ENCODE measurements at regions not wholly inside any gene's neighbourhood (a gene's known extent, or its start where the extent isn't known, plus 50 kb on each side); places are given as distances from the start of the nearest gene placed in this dataset.

DNA sequence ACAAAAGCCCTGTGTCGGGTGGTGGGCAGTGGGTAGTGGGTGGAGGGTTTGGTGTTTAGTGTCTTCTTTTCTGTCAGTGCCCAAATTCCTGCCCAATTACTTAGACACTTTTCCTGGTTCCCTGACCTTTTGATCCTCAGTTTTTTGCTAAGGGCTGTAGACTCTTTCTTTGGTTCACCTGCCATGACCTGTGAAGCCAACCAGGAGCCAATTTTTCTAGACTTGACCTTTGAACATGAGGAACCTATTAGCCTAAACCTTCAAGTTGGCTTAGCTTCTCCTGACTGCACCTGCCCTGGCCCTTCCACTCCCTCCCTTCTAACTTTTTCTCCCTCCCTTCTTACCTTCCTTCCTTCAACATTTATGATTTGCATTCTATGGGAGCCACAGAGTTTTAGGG is 94.5 kb downstream of the MID1IP1 start:
- TF ChIP-seq, protein P1, sequence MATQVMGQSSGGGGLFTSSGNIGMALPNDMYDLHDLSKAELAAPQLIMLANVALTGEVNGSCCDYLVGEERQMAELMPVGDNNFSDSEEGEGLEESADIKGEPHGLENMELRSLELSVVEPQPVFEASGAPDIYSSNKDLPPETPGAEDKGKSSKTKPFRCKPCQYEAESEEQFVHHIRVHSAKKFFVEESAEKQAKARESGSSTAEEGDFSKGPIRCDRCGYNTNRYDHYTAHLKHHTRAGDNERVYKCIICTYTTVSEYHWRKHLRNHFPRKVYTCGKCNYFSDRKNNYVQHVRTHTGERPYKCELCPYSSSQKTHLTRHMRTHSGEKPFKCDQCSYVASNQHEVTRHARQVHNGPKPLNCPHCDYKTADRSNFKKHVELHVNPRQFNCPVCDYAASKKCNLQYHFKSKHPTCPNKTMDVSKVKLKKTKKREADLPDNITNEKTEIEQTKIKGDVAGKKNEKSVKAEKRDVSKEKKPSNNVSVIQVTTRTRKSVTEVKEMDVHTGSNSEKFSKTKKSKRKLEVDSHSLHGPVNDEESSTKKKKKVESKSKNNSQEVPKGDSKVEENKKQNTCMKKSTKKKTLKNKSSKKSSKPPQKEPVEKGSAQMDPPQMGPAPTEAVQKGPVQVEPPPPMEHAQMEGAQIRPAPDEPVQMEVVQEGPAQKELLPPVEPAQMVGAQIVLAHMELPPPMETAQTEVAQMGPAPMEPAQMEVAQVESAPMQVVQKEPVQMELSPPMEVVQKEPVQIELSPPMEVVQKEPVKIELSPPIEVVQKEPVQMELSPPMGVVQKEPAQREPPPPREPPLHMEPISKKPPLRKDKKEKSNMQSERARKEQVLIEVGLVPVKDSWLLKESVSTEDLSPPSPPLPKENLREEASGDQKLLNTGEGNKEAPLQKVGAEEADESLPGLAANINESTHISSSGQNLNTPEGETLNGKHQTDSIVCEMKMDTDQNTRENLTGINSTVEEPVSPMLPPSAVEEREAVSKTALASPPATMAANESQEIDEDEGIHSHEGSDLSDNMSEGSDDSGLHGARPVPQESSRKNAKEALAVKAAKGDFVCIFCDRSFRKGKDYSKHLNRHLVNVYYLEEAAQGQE (IDR thresholded peaks at IDR 0.05; ENCODE audit: low read depth, low read length), result no peak
- TF ChIP-seq RCOR1 (IDR thresholded peaks at IDR 0.05; ENCODE audit: low read length) (no peak), POLR2AphosphoS5 (IDR thresholded peaks at IDR 0.05; ENCODE audit: low read depth, low read length) (no peak), GABPA (IDR thresholded peaks at IDR 0.05; ENCODE audit: low read depth) (no peak), TAF1 (IDR thresholded peaks at IDR 0.05; ENCODE audit: borderline replicate concordance, low read depth, low read length) (no peak), CHD2 (IDR thresholded peaks at IDR 0.05; ENCODE audit: low read length, partially characterized antibody) (no peak), SMC3 (IDR thresholded peaks at IDR 0.05; ENCODE audit: low read depth, low read length) (no peak), RAD21 (IDR thresholded peaks at IDR 0.05; ENCODE audit: low read length) (no peak), EP300 (IDR thresholded peaks at IDR 0.05; ENCODE audit: borderline replicate concordance in 1 of 2, low read depth in 1 of 2, low read length in 1 of 2) (no peak), SIN3A (IDR thresholded peaks at IDR 0.05; ENCODE audit: borderline replicate concordance, low read depth, low read length) (no peak)
- TF ChIP-seq, protein P2, sequence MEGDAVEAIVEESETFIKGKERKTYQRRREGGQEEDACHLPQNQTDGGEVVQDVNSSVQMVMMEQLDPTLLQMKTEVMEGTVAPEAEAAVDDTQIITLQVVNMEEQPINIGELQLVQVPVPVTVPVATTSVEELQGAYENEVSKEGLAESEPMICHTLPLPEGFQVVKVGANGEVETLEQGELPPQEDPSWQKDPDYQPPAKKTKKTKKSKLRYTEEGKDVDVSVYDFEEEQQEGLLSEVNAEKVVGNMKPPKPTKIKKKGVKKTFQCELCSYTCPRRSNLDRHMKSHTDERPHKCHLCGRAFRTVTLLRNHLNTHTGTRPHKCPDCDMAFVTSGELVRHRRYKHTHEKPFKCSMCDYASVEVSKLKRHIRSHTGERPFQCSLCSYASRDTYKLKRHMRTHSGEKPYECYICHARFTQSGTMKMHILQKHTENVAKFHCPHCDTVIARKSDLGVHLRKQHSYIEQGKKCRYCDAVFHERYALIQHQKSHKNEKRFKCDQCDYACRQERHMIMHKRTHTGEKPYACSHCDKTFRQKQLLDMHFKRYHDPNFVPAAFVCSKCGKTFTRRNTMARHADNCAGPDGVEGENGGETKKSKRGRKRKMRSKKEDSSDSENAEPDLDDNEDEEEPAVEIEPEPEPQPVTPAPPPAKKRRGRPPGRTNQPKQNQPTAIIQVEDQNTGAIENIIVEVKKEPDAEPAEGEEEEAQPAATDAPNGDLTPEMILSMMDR (IDR thresholded peaks at IDR 0.05), result no peak
- TF ChIP-seq, protein P3, sequence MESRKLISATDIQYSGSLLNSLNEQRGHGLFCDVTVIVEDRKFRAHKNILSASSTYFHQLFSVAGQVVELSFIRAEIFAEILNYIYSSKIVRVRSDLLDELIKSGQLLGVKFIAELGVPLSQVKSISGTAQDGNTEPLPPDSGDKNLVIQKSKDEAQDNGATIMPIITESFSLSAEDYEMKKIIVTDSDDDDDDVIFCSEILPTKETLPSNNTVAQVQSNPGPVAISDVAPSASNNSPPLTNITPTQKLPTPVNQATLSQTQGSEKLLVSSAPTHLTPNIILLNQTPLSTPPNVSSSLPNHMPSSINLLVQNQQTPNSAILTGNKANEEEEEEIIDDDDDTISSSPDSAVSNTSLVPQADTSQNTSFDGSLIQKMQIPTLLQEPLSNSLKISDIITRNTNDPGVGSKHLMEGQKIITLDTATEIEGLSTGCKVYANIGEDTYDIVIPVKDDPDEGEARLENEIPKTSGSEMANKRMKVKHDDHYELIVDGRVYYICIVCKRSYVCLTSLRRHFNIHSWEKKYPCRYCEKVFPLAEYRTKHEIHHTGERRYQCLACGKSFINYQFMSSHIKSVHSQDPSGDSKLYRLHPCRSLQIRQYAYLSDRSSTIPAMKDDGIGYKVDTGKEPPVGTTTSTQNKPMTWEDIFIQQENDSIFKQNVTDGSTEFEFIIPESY (IDR thresholded peaks at IDR 0.05; ENCODE audit: borderline replicate concordance, low read depth), result no peak
